Breast epithelium (tissue), 4 donors: ENCODE measurements at regions not wholly inside any gene's neighbourhood (a gene's known extent, or its start where the extent isn't known, plus 50 kb on each side); places are given as distances from the start of the nearest gene placed in this dataset.

Experiments
- DNase-seq, 2 donors: peaks; one replicate each; pipeline ENCODE4 v3.0.0-alpha.2; 2019; ENCODE audit warnings: low spot score in 2 of 2
- H3K27ac ChIP-seq, 2 donors: fragments of 200-600 bp; sonication (generic) in 1 of 2; one replicate each; pipeline ENCODE4 v1.5.1; 2016 to 2019; ENCODE audit warnings: mild to moderate bottlenecking in 1 of 2
- H3K27me3 ChIP-seq, 2 donors: fragments of 200-600 bp; sonication (generic) in 1 of 2; one replicate each; pipeline versions ENCODE4 v1.5.1 to v1.6.0; 2017 to 2019; ENCODE audit warnings: control low read depth in 1 of 2, mild to moderate bottlenecking in 1 of 2
- H3K36me3 ChIP-seq: fragments of 200-600 bp; one replicate; pipeline ENCODE4 v1.5.1; 2019
- H3K4me1 ChIP-seq, 2 donors: fragments of 200-600 bp; sonication (generic); one replicate each; pipeline ENCODE4 v1.5.1; 2016 to 2019; ENCODE audit warnings: control low read depth in 1 of 2
- H3K4me3 ChIP-seq, 3 donors: fragments of 200-600 bp; sonication (generic); 1 replicate in 2 of 3; 2 replicates in 1 of 3; pipeline ENCODE4 v1.5.1; 2016 to 2019; ENCODE audit warnings: mild to moderate bottlenecking in 3 of 3, moderate library complexity in 2 of 3
- H3K9me3 ChIP-seq, 2 donors: fragments of 200-600 bp; sonication (generic) in 1 of 2; one replicate each; pipeline ENCODE4 v1.5.1; 2016 to 2019; ENCODE audit warnings: control low read depth in 1 of 2
- POLR2A ChIP-seq: fragments of 450-650 bp; IDR thresholded peaks from one replicate; pipeline ENCODE4 v1.6.1; 2016; ENCODE audit warnings: antibody characterized with exemption, mild to moderate bottlenecking, moderate library complexity
- POLR2AphosphoS5 ChIP-seq, 3 donors: sonication (generic); formaldehyde crosslinking; IDR thresholded peaks; one replicate each; pipeline ENCODE4 v1.6.1; 2017; ENCODE audit warnings: antibody characterized with exemption in 3 of 3
- intact Hi-C: fragments of 100-400 bp; cut with DNase I; formaldehyde crosslinking; loops from one replicate; pipeline ENCODE4 v1.15.1; 2023; ENCODE audit warnings: low total_unique reads
- TF ChIP-seq, protein P1 (sequence below), 3 donors: fragments of 450-650 bp; IDR thresholded peaks; one replicate each; pipeline ENCODE4 v1.5.1; 2016 to 2017; ENCODE audit warnings: antibody characterized with exemption in 3 of 3, mild to moderate bottlenecking in 3 of 3, moderate library complexity in 3 of 3

DNA sequence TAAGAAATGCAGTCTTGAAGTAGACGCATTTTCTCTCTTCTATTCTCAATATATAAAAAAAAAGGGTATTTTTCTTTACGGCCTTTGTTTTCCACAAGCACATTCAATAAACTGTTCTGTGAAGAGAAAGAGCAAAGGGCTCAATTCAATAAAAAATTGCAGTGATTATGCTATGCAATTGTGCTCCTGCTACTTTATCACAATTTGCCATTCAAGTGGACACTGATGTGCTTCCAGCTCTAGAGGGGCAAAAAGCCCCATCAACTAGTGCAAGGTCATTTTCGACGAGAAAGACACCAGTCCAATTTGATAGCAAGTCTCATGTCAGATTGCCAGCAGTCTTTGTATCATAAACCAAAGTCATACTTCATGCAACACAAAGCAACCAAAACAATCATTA lies 82.6 kb upstream of the THSD7A start:
- no peak for DNase-seq
- Histone ChIP-seq H3K27ac (no peak overlapping the region), H3K27me3 (no peaks in the 10 kb centered on the region), H3K9me3 (peaks cover 0 to 4% of the 10 kb centered on the region in 2 donors), H3K36me3 (no peaks in the 10 kb centered on the region), H3K4me1 (no peaks in the 10 kb centered on the region), H3K4me3 (no peak overlapping the region)
- intact Hi-C loops = no loop called here
- TF ChIP-seq, protein P1, sequence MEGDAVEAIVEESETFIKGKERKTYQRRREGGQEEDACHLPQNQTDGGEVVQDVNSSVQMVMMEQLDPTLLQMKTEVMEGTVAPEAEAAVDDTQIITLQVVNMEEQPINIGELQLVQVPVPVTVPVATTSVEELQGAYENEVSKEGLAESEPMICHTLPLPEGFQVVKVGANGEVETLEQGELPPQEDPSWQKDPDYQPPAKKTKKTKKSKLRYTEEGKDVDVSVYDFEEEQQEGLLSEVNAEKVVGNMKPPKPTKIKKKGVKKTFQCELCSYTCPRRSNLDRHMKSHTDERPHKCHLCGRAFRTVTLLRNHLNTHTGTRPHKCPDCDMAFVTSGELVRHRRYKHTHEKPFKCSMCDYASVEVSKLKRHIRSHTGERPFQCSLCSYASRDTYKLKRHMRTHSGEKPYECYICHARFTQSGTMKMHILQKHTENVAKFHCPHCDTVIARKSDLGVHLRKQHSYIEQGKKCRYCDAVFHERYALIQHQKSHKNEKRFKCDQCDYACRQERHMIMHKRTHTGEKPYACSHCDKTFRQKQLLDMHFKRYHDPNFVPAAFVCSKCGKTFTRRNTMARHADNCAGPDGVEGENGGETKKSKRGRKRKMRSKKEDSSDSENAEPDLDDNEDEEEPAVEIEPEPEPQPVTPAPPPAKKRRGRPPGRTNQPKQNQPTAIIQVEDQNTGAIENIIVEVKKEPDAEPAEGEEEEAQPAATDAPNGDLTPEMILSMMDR (IDR thresholded peaks at IDR 0.05) = no peak
- TF ChIP-seq POLR2AphosphoS5 (IDR thresholded peaks at IDR 0.05) (no peak), POLR2A (no peak)

DNA sequence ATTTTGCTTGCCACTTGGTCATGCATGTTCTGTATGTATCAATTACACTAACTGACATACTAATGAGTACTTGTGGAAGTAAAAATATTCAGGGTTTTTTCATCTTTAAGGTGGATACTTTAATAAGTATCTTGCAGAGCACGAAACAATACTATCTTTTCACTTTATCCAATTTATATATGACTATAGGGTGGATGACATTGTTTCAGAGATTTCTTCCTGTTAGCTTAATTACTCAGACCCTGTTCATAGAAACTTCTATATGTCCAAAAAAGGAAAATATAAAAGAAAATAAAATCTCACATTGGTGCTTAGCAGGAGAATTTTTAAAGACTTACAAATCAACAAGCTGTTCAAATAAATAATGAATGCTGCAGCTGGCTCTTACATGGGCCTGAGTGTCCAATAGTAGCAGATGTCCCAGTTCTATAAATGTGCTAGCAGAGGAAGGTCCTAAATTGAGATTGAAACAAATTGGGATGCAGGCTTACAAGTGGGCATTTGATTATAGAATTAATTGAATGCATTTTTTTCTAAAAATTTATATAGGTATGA lies 91.5 kb upstream of the THSD7A start:
- Histone ChIP-seq H3K27me3 (no peaks in the 10 kb centered on the region), H3K27ac (no peak overlapping the region), H3K4me3 (no peak overlapping the region), H3K36me3 (no peaks in the 10 kb centered on the region), H3K4me1 (no peaks in the 10 kb centered on the region), H3K9me3 (peaks cover 0 to 7% of the 10 kb centered on the region in 2 donors)
- intact Hi-C loops = no loop called here
- DNase-seq = no peak
- no peak for TF ChIP-seq POLR2AphosphoS5 (IDR thresholded peaks at IDR 0.05)
- TF ChIP-seq, protein P1 (IDR thresholded peaks at IDR 0.05) = no peak
- no peak for TF ChIP-seq POLR2A

DNA sequence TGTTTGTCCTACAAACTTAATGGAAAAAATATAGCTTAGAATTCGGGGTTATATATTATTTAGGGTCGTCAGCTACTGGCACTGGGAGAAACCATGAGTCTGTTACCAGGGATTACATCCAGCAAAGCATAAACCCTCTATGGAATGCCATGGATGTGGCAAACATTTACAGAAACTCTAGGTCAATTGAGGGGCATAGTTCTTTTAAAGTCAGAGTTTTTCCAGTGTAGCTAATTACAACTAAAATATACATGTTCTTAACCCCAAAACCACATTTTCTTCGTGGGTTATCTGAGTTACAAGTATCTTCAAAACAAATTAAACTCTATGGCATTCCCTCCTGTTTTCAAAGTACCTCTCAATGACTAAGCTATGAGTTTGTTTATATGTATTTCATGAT lies 99.3 kb upstream of the THSD7A start:
- Histone ChIP-seq H3K27me3 (no peaks in the 10 kb centered on the region), H3K27ac (no peak overlapping the region), H3K4me3 (no peak overlapping the region), H3K9me3 (no peaks in the 10 kb centered on the region), H3K36me3 (no peaks in the 10 kb centered on the region), H3K4me1 (no peaks in the 10 kb centered on the region)
- DNase-seq = no peak
- intact Hi-C loops = no loop called here
- TF ChIP-seq POLR2A (no peak), POLR2AphosphoS5 (IDR thresholded peaks at IDR 0.05) (no peak)
- TF ChIP-seq, protein P1 (IDR thresholded peaks at IDR 0.05) = no peak

- TF ChIP-seq POLR2AphosphoS5 (IDR thresholded peaks at IDR 0.05) = no peak
- TF ChIP-seq, protein P1 (IDR thresholded peaks at IDR 0.05) = no peak
- no peak for TF ChIP-seq POLR2A
- no peaks in the 10 kb centered on the region for H3K9me3 ChIP-seq
- no peak overlapping the region for H3K4me3 ChIP-seq
- no peaks in the 10 kb centered on the region for H3K27me3 ChIP-seq
- DNase-seq = no peak
- intact Hi-C loops = no loop called here
- no peaks in the 10 kb centered on the region for H3K4me1 ChIP-seq
- H3K27ac ChIP-seq = no peak overlapping the region
- no peaks in the 10 kb centered on the region for H3K36me3 ChIP-seq
Measured at GRCh38 chr7:11934796-11935195, 102.8 kb upstream of the THSD7A start.

GRCh38 chr7:11935905-11936304 lies 103.9 kb upstream of the THSD7A start:
- intact Hi-C loops = no loop called here
- TF ChIP-seq, protein P1 (IDR thresholded peaks at IDR 0.05) = no peak
- TF ChIP-seq POLR2A = no peak
- no peak for TF ChIP-seq POLR2AphosphoS5 (IDR thresholded peaks at IDR 0.05)
- Histone ChIP-seq H3K4me3 (no peak overlapping the region), H3K9me3 (no peaks in the 10 kb centered on the region), H3K27ac (no peak overlapping the region), H3K27me3 (no peaks in the 10 kb centered on the region), H3K4me1 (no peaks in the 10 kb centered on the region), H3K36me3 (no peaks in the 10 kb centered on the region)
- DNase-seq = no peak
